ENCODE measurements at regions not wholly inside any gene's neighbourhood (a gene's known extent, or its start where the extent isn't known, plus 50 kb on each side); places are given as distances from the start of the nearest gene placed in this dataset.

DNA sequence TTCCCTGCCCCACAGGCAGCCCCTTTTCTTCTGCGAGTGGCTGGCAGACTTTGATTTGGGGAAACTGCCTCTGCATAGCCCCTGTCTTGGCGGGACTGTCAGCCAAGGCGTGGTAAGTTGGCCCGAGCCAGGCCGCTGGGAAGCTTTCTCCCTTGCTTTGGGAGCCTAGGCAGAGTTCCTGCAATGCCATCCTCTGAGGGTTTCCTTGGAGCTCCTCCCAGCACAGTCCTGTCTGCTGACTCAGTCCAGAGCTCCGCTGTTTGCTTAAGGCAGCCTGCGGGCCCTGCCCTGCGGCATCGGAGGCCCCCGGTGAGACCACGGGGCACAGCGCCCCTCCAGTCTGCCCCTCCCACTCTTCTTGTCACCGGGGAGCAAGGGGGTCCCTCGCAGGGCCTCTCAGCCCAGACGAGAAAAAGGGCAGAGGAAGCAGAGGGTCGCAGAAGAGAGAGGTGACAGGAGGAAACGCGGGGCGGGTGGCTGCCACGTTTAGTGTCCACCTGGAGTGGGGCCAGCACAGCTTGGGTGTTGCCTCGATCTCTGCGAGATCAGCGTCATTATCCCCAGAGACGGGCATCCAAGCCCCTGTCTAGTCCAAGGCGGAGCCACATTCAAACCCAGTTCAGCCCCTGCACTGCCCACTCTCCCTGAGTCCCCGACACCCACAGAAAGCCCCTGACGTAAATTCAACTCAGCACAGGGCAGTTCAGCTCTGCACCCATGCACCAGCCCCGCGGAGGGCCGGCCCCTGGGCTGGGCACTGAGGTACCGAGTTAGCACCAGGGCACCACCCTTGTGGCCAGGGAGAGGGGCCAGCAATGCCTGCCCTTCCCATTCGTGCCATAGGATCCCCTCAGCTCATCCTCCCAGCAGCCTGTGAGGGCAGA lies 59.0 kb upstream of the CHST15 start (continued):
- TF ChIP-seq ZNF462 (CRISPR knock-in tag; IDR thresholded peaks at IDR 0.05) (no peak), POLR2AphosphoS5 (IDR thresholded peaks at IDR 0.05; ENCODE audit: low read depth) (no peak), NANOG (IDR thresholded peaks at IDR 0.05; ENCODE audit: borderline replicate concordance) (no peak), ZNF114 (CRISPR knock-in tag; IDR thresholded peaks at IDR 0.05) (no peak)
- TF ChIP-seq, protein P1, sequence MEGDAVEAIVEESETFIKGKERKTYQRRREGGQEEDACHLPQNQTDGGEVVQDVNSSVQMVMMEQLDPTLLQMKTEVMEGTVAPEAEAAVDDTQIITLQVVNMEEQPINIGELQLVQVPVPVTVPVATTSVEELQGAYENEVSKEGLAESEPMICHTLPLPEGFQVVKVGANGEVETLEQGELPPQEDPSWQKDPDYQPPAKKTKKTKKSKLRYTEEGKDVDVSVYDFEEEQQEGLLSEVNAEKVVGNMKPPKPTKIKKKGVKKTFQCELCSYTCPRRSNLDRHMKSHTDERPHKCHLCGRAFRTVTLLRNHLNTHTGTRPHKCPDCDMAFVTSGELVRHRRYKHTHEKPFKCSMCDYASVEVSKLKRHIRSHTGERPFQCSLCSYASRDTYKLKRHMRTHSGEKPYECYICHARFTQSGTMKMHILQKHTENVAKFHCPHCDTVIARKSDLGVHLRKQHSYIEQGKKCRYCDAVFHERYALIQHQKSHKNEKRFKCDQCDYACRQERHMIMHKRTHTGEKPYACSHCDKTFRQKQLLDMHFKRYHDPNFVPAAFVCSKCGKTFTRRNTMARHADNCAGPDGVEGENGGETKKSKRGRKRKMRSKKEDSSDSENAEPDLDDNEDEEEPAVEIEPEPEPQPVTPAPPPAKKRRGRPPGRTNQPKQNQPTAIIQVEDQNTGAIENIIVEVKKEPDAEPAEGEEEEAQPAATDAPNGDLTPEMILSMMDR (conservative IDR thresholded peaks at IDR 0.05; ENCODE audit: low read depth in 2 of 2) = no peak
- TF ChIP-seq, protein P2, sequence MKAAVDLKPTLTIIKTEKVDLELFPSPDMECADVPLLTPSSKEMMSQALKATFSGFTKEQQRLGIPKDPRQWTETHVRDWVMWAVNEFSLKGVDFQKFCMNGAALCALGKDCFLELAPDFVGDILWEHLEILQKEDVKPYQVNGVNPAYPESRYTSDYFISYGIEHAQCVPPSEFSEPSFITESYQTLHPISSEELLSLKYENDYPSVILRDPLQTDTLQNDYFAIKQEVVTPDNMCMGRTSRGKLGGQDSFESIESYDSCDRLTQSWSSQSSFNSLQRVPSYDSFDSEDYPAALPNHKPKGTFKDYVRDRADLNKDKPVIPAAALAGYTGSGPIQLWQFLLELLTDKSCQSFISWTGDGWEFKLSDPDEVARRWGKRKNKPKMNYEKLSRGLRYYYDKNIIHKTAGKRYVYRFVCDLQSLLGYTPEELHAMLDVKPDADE (IDR thresholded peaks at IDR 0.05) = no peak
